ENCODE measurements at regions not wholly inside any gene's neighbourhood (a gene's known extent, or its start where the extent isn't known, plus 50 kb on each side); places are given as distances from the start of the nearest gene placed in this dataset.

GRCh38 chr2:230593765-230594164 is 118.9 kb upstream of the CAB39 start:
- Mint-ChIP-seq H3K27ac (ENCODE audit: unreplicated experiment) (no peak overlapping the region), H3K36me3 (ENCODE audit: unreplicated experiment) (no peaks in the 10 kb centered on the region), H3K27me3 (ENCODE audit: unreplicated experiment) (peaks cover 32% of the 10 kb centered on the region), H3K4me1 (ENCODE audit: unreplicated experiment) (no peaks in the 10 kb centered on the region), H3K9me3 (ENCODE audit: unreplicated experiment) (no peaks in the 10 kb centered on the region), H3K4me3 (ENCODE audit: unreplicated experiment) (no peak overlapping the region)
- no peak for DNase-seq (ENCODE audit: extremely low spot score, unreplicated experiment)
- TF ChIP-seq CTCF (IDR thresholded peaks at IDR 0.05) = no peak

- H3K4me3 Mint-ChIP-seq (ENCODE audit: unreplicated experiment) = no peak overlapping the region
- no peaks in the 10 kb centered on the region for H3K4me1 Mint-ChIP-seq (ENCODE audit: unreplicated experiment)
- peaks cover 33% of the 10 kb centered on the region for H3K27me3 Mint-ChIP-seq (ENCODE audit: unreplicated experiment)
- no peaks in the 10 kb centered on the region for H3K36me3 Mint-ChIP-seq (ENCODE audit: unreplicated experiment)
- no peak for TF ChIP-seq CTCF (IDR thresholded peaks at IDR 0.05)
- no peak overlapping the region for H3K27ac Mint-ChIP-seq (ENCODE audit: unreplicated experiment)
- DNase-seq (ENCODE audit: extremely low spot score, unreplicated experiment) = no peak
- no peaks in the 10 kb centered on the region for H3K9me3 Mint-ChIP-seq (ENCODE audit: unreplicated experiment)
Measured at GRCh38 chr2:230594286-230594840, 118.3 kb upstream of the CAB39 start.

GRCh38 chr2:230599853-230600252 is 112.8 kb upstream of the CAB39 start:
- no peak for TF ChIP-seq CTCF (IDR thresholded peaks at IDR 0.05)
- Mint-ChIP-seq H3K36me3 (ENCODE audit: unreplicated experiment) (no peaks in the 10 kb centered on the region), H3K9me3 (ENCODE audit: unreplicated experiment) (peaks cover 2% of the 10 kb centered on the region), H3K27me3 (ENCODE audit: unreplicated experiment) (peaks cover 37% of the 10 kb centered on the region), H3K4me3 (ENCODE audit: unreplicated experiment) (no peak overlapping the region), H3K27ac (ENCODE audit: unreplicated experiment) (no peak overlapping the region), H3K4me1 (ENCODE audit: unreplicated experiment) (no peaks in the 10 kb centered on the region)
- no peak for DNase-seq (ENCODE audit: extremely low spot score, unreplicated experiment)

- no peak for DNase-seq (ENCODE audit: extremely low spot score, unreplicated experiment)
- Mint-ChIP-seq H3K27me3 (ENCODE audit: unreplicated experiment) (peaks cover 40% of the 10 kb centered on the region), H3K27ac (ENCODE audit: unreplicated experiment) (no peak overlapping the region), H3K36me3 (ENCODE audit: unreplicated experiment) (no peaks in the 10 kb centered on the region), H3K9me3 (ENCODE audit: unreplicated experiment) (peaks cover 6% of the 10 kb centered on the region), H3K4me1 (ENCODE audit: unreplicated experiment) (no peaks in the 10 kb centered on the region), H3K4me3 (ENCODE audit: unreplicated experiment) (no peak overlapping the region)
- no peak for TF ChIP-seq CTCF (IDR thresholded peaks at IDR 0.05)
Measured at GRCh38 chr2:230600285-230600684, 112.4 kb upstream of the CAB39 start.

- Mint-ChIP-seq H3K27ac (ENCODE audit: unreplicated experiment) (no peak overlapping the region), H3K9me3 (ENCODE audit: unreplicated experiment) (peaks cover 6% of the 10 kb centered on the region), H3K27me3 (ENCODE audit: unreplicated experiment) (peaks cover 42% of the 10 kb centered on the region), H3K4me1 (ENCODE audit: unreplicated experiment) (no peaks in the 10 kb centered on the region), H3K4me3 (ENCODE audit: unreplicated experiment) (no peak overlapping the region), H3K36me3 (ENCODE audit: unreplicated experiment) (no peaks in the 10 kb centered on the region)
- DNase-seq (ENCODE audit: extremely low spot score, unreplicated experiment) = no peak
- no peak for TF ChIP-seq CTCF (IDR thresholded peaks at IDR 0.05)
Measured at GRCh38 chr2:230600881-230601280, 111.8 kb upstream of the CAB39 start.
